Skeletal muscle tissue (tissue), 3 donors: ENCODE measurements at regions not wholly inside any gene's neighbourhood (a gene's known extent, or its start where the extent isn't known, plus 50 kb on each side); places are given as distances from the start of the nearest gene placed in this dataset.

Experiments
- H3K27ac ChIP-seq: one replicate; pipeline ENCODE4 v1.7.0; 2013; ENCODE audit warnings: mild to moderate bottlenecking, low read depth, low read length, inconsistent platforms
- H3K27me3 ChIP-seq, 3 donors: one replicate each; pipeline ENCODE4 v1.7.0; 2013; ENCODE audit warnings: low read length in 3 of 3; ENCODE audit not compliant: control insufficient read depth in 3 of 3, insufficient read depth in 3 of 3
- H3K36me3 ChIP-seq, 3 donors: one replicate each; pipeline ENCODE4 v1.7.0; 2013; ENCODE audit warnings: low read length in 3 of 3; ENCODE audit not compliant: control insufficient read depth in 3 of 3, insufficient read depth in 3 of 3
- H3K4me1 ChIP-seq, 3 donors: one replicate each; pipeline ENCODE4 v1.7.0; 2013; ENCODE audit warnings: low read length in 3 of 3, mild to moderate bottlenecking in 3 of 3; ENCODE audit not compliant: control insufficient read depth in 3 of 3, insufficient read depth in 3 of 3
- H3K4me3 ChIP-seq, 3 donors: one replicate each; pipeline ENCODE4 v1.7.0; 2013; ENCODE audit warnings: low read length in 3 of 3
- H3K9ac ChIP-seq, 3 donors: one replicate each; pipeline ENCODE4 v1.7.0; 2013; ENCODE audit warnings: low read length in 3 of 3, mild to moderate bottlenecking in 3 of 3, moderate library complexity in 2 of 3, low read depth in 1 of 3
- H3K9me3 ChIP-seq, 3 donors: one replicate each; pipeline ENCODE4 v1.7.0; 2013; ENCODE audit warnings: low read length in 3 of 3; ENCODE audit not compliant: control insufficient read depth in 3 of 3
- donor health status: Osteomylitis.

DNA sequence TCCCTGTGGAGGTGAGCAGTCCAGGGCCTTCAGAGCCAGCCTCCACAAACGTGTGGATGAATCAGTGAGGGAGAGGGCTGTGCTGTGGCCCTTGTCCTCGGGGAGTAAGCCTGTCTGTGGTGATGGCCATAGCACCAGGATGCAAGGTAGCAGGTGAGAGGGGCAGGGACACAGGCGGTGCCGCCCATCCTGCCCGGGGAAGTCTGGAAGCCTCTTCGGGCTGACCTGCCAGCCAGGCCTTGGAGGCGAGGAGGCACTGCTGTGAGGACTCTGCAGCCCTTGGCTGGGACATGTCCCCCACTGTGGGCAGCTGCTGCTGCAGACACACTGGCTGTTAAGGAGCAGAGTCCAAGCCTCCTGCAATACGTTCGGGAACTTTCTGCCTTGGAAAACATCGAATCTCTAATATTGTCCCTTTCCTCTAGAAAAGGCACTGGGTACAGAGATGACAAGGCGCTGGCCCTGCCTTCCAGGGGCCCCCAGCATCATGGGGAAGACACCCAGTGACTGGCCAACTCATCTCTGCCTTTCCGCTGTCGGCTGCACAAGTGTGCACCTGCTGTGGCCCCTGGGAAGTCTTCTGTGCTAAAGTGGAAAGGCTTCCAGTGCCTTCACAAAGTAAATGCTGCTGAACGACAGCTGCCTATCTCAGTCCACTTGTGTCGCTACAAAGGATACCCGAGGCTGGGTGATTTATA is 101.4 kb downstream of the ADRA2C start:
- H3K27ac ChIP-seq: no peak overlapping the region
- H3K36me3 ChIP-seq: no peaks in the 10 kb centered on the region
- no peaks in the 10 kb centered on the region for H3K9me3 ChIP-seq
- H3K27me3 ChIP-seq: peaks cover 47 to 76% (median 63%) of the 10 kb centered on the region in 3 donors
- peaks cover 0 to 3% (median 0%) of the 10 kb centered on the region in 3 donors for H3K4me1 ChIP-seq
- no peak overlapping the region for H3K4me3 ChIP-seq
- no peak overlapping the region for H3K9ac ChIP-seq

DNA sequence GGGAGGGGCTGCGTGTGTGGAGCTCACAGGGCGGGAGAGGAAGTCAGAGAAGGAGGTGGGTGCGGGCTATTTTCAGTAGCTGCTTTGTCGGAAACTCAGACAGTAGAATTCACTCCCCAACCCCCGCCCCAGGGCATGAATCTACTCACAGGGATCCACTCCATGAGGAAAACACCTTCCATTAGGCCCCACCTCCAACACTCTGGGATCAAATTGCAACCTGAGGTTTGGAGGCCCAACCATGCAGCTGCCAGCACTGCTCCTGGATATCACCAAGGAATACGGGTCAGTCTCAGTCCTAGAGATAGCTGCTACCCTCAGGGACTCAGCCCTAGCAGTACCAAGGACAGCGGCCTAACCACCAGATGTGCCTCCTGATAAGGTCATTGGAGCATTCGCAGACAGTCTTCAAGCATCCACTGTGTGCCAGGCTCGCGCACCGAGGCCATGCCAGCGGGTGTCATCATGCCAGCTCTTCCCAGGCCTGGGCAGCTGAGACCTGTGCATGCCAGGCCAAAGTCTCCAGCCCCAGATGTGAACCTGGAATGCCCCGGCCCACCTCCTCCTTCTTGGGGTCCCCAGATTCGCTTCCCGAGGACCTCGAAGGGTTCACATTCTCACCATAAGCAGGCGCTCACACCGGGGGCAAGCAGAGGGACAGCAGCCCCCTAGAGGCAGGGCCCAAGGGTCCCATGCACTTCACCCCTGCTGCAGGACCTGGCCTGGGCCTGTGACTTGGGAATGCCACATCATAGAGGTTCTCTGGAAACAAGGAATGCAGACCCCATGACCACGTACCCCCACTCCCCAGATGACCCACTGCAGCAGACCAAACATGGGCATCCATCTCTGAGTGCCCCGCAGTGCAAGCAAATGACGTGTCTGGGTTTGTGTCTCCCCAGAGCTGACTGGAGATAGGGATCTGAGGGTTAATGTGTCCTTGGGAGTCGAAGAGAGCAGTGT is 102.3 kb downstream of the ADRA2C start:
- Histone ChIP-seq H3K9ac (no peak overlapping the region), H3K4me1 (no peaks in the 10 kb centered on the region), H3K4me3 (no peak overlapping the region), H3K36me3 (no peaks in the 10 kb centered on the region), H3K9me3 (no peaks in the 10 kb centered on the region), H3K27me3 (peaks cover 49 to 80% (median 65%) of the 10 kb centered on the region in 3 donors), H3K27ac (no peak overlapping the region)

DNA sequence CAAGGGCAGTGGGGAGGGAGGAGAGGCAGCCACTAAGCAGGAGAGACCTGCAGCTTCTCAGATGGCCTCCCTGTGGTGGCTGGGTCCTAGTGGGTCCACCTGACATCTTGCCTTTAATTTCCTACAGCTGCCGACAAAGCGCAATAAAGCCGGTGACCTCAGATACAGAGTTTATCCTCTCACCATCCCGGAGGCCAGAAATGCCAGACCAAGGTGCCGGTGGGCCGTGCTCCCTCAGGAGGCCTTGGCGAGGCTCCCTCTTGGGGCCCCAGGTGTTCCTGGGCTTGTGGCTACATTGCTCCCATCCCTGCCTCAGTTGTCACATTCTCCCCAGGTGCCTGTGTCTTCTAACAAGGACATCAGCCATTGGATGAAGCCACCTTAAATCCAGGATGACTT is 103.0 kb downstream of the ADRA2C start:
- H3K9me3 ChIP-seq: no peaks in the 10 kb centered on the region
- H3K4me1 ChIP-seq: no peaks in the 10 kb centered on the region
- H3K27me3 ChIP-seq: peaks cover 43 to 79% (median 64%) of the 10 kb centered on the region in 3 donors

DNA sequence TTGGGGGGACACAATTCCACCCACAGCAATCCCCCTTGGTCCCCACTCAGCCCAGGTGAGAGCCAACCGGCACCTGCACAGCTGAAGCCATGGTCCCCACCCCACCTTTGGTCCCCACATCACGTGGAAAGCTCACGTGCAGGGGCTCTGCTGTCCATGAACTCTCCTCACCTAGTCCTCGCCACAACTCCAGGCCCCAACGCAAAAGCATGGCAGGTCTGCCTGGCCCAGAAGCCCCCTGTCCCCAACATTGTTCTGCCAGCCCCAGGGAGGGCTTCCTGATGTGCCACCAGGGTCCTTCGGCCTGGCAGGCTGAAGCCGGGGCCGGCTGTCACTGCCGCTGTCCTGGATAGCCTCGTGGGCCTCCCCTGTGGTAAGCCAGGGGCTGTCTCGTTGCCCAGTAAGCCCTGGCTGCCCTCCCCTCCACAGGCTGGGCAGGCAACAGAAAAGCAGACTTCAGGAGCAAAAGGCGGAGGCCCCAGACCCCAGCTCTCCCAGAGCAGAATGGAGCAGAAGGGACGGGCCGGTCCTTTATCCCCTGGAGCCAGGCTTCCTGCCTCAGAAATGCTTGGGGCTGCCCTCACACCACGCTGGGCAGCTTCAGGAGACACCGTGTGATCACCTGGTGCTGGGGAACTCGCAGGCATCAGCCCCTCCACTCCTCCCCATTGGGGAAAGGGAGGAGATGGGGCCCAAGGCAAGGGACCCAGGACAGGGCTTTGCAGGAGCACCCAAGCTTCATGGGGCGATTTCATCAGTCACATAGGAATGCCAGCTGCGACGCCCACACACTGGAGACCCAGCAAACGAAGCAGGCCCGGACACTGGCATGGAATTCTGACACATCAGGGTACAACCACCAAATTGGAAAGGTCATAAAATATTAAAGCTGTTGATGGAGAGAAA is 103.7 kb downstream of the ADRA2C start:
- no peak overlapping the region for H3K27ac ChIP-seq
- no peak overlapping the region for H3K9ac ChIP-seq
- H3K36me3 ChIP-seq: no peaks in the 10 kb centered on the region
- peaks cover 42 to 79% (median 64%) of the 10 kb centered on the region in 3 donors for H3K27me3 ChIP-seq
- no peaks in the 10 kb centered on the region for H3K9me3 ChIP-seq
- no peaks in the 10 kb centered on the region for H3K4me1 ChIP-seq
- no peak overlapping the region for H3K4me3 ChIP-seq

More for the DNA sequence above, 103.0 kb downstream of the ADRA2C start:
- no peak overlapping the region for H3K27ac ChIP-seq
- no peak overlapping the region for H3K9ac ChIP-seq
- H3K4me3 ChIP-seq: no peak overlapping the region
- H3K36me3 ChIP-seq: no peaks in the 10 kb centered on the region

DNA sequence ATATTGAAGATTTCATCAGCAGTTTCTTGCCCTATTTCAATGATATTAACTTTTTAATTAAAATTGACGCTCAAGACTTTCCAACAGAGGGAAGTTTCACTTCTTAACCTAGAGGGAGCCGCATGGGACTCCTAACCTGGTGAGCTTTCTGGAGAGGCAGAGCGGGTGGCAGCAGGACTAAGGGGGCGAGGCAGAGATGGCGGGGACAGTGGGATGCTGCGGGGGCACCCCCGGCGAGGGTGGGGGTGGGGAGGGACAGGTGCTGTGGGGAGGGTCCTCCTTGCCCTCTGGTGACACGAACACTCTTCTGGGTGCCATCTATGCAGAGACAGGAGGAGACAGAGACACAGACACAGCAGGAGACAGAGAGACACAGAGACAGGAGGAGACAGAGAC is 104.4 kb downstream of the ADRA2C start:
- H3K9me3 ChIP-seq: no peaks in the 10 kb centered on the region
- H3K9ac ChIP-seq: no peak overlapping the region
- no peak overlapping the region for H3K4me3 ChIP-seq
- peaks cover 44 to 79% (median 66%) of the 10 kb centered on the region in 3 donors for H3K27me3 ChIP-seq
- H3K36me3 ChIP-seq: no peaks in the 10 kb centered on the region
- no peaks in the 10 kb centered on the region for H3K4me1 ChIP-seq
- H3K27ac ChIP-seq: no peak overlapping the region

DNA sequence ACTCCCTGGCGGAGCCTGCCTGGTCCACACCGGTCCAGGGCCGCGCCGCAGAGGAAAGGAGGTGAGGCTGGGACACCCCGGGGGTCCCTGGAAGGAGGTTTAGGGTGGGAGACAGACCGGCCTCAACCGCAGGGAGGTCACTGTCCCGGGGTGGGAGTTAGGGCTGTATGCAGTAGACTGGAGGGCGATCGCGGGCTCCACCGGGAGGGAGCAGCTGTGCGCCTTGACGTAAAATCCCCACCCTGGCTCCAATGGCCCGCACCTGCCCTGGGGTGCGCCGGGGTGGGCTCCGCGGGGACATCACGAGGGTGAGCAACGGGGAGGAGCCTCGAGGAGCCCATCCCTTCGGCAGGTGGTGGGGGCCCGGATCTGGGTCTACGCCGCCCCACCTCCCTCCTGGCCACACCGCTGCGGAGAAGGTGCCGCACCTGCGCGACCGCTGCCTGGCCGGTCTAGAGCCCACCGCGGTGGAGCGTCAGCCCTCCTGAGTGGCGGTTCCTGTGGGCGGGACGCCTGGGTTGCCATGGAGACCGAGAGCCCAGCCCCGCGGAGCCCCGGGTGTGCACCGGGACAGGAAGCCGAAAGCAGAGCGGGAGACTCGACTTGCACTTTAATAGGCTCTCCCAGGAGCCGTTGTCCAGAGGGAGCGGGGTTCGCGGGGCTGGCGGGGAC is 105.1 kb downstream of the ADRA2C start:
- no peak overlapping the region for H3K27ac ChIP-seq
- no peak overlapping the region for H3K4me3 ChIP-seq
- no peaks in the 10 kb centered on the region for H3K36me3 ChIP-seq
- H3K9ac ChIP-seq: no peak overlapping the region
- no peaks in the 10 kb centered on the region for H3K4me1 ChIP-seq
- H3K27me3 ChIP-seq: peaks cover 48 to 82% (median 73%) of the 10 kb centered on the region in 3 donors
- no peaks in the 10 kb centered on the region for H3K9me3 ChIP-seq

DNA sequence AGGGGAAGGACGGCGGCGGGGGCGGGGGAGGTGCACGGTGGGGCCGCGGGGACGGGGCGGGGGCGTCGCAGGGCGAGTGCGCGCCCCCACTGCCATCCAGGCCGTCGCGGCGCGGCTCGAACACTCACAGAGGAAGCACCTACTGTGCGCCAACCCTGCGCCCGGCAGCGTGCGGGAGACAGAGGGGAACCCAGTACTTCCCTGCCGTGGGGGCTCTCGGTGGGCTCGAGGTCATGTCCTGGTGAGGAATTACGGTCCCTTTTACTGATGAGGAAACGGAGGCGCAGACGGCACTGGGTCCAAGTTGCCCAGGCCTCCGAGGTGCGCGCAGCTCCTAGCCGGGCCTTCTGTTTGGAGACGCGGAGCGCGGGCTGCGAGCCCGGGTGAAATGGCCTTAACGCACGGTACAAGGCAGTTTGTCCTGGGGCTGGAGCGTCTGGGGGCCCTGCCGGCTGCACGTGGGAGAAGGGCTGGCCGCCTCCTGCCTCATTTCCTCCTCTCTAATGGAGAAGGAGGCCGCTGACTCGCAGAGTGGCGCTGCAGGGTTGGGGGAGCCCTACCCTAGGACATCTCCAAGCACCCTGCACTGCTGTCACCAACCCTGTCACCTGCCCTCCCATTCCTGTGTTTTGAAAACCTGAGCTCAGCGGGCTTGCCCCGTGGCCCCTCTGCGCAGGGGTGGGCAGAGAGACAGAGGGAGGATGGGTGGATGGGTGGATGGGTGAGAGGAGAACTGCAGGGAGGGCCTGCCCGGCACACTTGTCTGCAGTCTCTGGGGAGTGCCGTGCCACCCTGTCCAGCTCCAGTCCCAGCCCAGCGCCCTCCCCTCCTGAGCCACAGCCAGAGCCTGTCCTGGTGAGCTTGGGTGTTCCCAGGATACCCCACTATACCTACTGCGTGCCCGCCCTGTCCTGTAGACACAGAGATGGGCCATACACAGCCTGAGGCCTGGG is 106.0 kb downstream of the ADRA2C start:
- Histone ChIP-seq H3K4me3 (no peak overlapping the region), H3K4me1 (no peaks in the 10 kb centered on the region), H3K27me3 (peaks cover 55 to 83% (median 74%) of the 10 kb centered on the region in 3 donors), H3K9ac (no peak overlapping the region), H3K9me3 (no peaks in the 10 kb centered on the region), H3K36me3 (no peaks in the 10 kb centered on the region), H3K27ac (no peak overlapping the region)

DNA sequence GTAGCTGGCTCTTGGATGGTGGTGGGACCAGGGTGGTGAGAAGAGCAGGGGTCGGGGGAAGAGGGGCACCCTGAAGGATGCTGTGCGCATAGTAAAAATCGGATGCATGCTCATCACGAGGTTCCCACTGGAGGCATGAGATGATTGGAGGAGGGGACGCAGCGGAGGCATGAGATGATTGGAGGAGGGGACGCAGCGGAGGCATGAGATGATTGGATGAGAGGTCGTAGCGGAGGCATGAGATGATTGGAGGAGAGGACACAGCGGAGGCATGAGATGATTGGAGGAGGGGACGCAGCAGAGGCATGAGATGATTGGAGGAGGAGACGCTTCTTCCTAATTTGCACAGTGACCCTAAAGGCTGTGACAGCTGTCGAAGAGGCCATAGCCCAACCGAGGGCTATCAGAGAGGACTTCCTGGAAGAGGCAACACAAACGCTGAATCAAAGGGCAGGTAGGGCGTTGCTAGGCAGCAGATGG is 106.7 kb downstream of the ADRA2C start:
- Histone ChIP-seq H3K27ac (no peak overlapping the region), H3K27me3 (peaks cover 55 to 76% (median 75%) of the 10 kb centered on the region in 3 donors), H3K4me1 (no peaks in the 10 kb centered on the region), H3K9ac (no peak overlapping the region), H3K36me3 (no peaks in the 10 kb centered on the region), H3K4me3 (no peak overlapping the region), H3K9me3 (peaks cover 0 to 5% (median 2%) of the 10 kb centered on the region in 3 donors)
